Mesendoderm (in vitro differentiated cells): ENCODE measurements at regions not wholly inside any gene's neighbourhood (a gene's known extent, or its start where the extent isn't known, plus 50 kb on each side); places are given as distances from the start of the nearest gene placed in this dataset.

Experiments used
- DNase-seq: peaks from one replicate; pipeline ENCODE4 v3.0.0; 2013
- H2AK5ac ChIP-seq: 2 replicates; pipeline ENCODE4 v1.6.1; 2013; ENCODE audit warnings: low read length, inconsistent platforms
- H2BK120ac ChIP-seq: 2 replicates; pipeline ENCODE4 v1.6.1; 2013; ENCODE audit warnings: low read depth, mild to moderate bottlenecking, low read length, moderate library complexity, mixed read lengths
- H2BK15ac ChIP-seq: replicated peaks from 2 replicates; pipeline ENCODE4 v1.6.1; 2013; ENCODE audit warnings: low read depth, mild to moderate bottlenecking, moderate library complexity
- H2BK5ac ChIP-seq: 2 replicates; pipeline ENCODE4 v1.6.1; 2013; ENCODE audit warnings: low read length, inconsistent platforms
- H3K18ac ChIP-seq: 2 replicates; pipeline ENCODE4 v1.6.1; 2013; ENCODE audit warnings: mild to moderate bottlenecking, low read length, mixed read lengths
- H3K23ac ChIP-seq: one replicate; pipeline ENCODE4 v1.6.1; 2013; ENCODE audit warnings: low read length
- H3K27ac ChIP-seq: 2 replicates; pipeline ENCODE4 v1.5.1; 2013; ENCODE audit warnings: low read depth, mild to moderate bottlenecking, inconsistent platforms, low read length, moderate library complexity
- H3K27me3 ChIP-seq: 2 replicates; pipeline ENCODE4 v1.6.1; 2013; ENCODE audit warnings: low read length, control low read depth, mild to moderate bottlenecking, inconsistent platforms; ENCODE audit not compliant: insufficient read depth, poor library complexity
- H3K36me3 ChIP-seq: 2 replicates; pipeline ENCODE4 v1.6.1; 2013; ENCODE audit warnings: low read length, inconsistent platforms; ENCODE audit not compliant: control insufficient read depth, insufficient read depth
- H3K4ac ChIP-seq: one replicate; pipeline ENCODE4 v1.6.1; 2013; ENCODE audit warnings: low read depth, mild to moderate bottlenecking, low read length, moderate library complexity
- H3K4me1 ChIP-seq: 2 replicates; pipeline ENCODE4 v1.6.1; 2013; ENCODE audit warnings: low read depth, low read length, inconsistent platforms; ENCODE audit not compliant: control insufficient read depth
- H3K4me2 ChIP-seq: 2 replicates; pipeline ENCODE4 v1.6.1; 2013; ENCODE audit warnings: low read length
- H3K4me3 ChIP-seq: 2 replicates; pipeline ENCODE4 v1.5.1; 2013; ENCODE audit warnings: mild to moderate bottlenecking, low read length
- H3K56ac ChIP-seq: one replicate; pipeline ENCODE4 v1.6.1; 2013; ENCODE audit warnings: low read length
- H3K79me1 ChIP-seq: 2 replicates; pipeline ENCODE4 v1.6.1; 2013; ENCODE audit warnings: low read length, inconsistent platforms
- H3K79me2 ChIP-seq: 2 replicates; pipeline ENCODE4 v1.6.1; 2013; ENCODE audit warnings: mild to moderate bottlenecking, low read length; ENCODE audit not compliant: control insufficient read depth, insufficient read depth
- H3K9ac ChIP-seq: 2 replicates; pipeline ENCODE4 v1.6.1; 2013; ENCODE audit warnings: low read length, inconsistent platforms
- H4K5ac ChIP-seq: one replicate; pipeline ENCODE4 v1.6.1; 2013; ENCODE audit warnings: low read length
- H4K8ac ChIP-seq: one replicate; pipeline ENCODE4 v1.6.1; 2013; ENCODE audit warnings: low read depth, mild to moderate bottlenecking, control low read depth, low read length, moderate library complexity
- WGBS: extraction: QIAGEN DNeasy Blood & Tissue Kit; methylation state at CpG from one replicate; pipeline ENCODE4 v1.1.7; 2013; ENCODE audit warnings: low lambda C conversion rate, missing lambda C conversion rate; ENCODE audit not compliant: insufficient coverage; ENCODE audit errors: extremely low coverage; 5-methylcytosine and 5-hydroxymethylcytosine counted together

- no peak for DNase-seq
- Histone ChIP-seq H3K18ac (no peak overlapping the region), H3K79me2 (no peaks in the 10 kb centered on the region), H2BK5ac (no peak overlapping the region), H3K4me1 (no peaks in the 10 kb centered on the region), H3K9ac (no peak overlapping the region), H4K8ac (no peak overlapping the region), H3K4me2 (no peak overlapping the region), H3K79me1 (no peaks in the 10 kb centered on the region), H2AK5ac (no peak overlapping the region), H3K4ac (no peak overlapping the region), H3K36me3 (no peaks in the 10 kb centered on the region), H4K5ac (no peak overlapping the region), H3K56ac (no peak overlapping the region), H3K27me3 (no peaks in the 10 kb centered on the region), H2BK15ac (no peak overlapping the region), H3K23ac (no peak overlapping the region), H2BK120ac (no peak overlapping the region), H3K4me3 (no peak overlapping the region), H3K27ac (no peak overlapping the region)
- WGBS = no CpG with 5 or more reads among the region's 1 CpG
Measured at GRCh38 chr13:106297283-106297682, 238.2 kb downstream of the EFNB2 start.

- Histone ChIP-seq H3K27me3 (no peaks in the 10 kb centered on the region), H2BK15ac (no peak overlapping the region)
- no CpG with 5 or more reads among the region's 3 CpGs for WGBS
Measured at GRCh38 chr13:106296723-106297122, 238.7 kb downstream of the EFNB2 start.

GRCh38 chr13:106295971-106296370 lies 239.5 kb downstream of the EFNB2 start:
- no peak overlapping the region for H4K5ac ChIP-seq
- no peak overlapping the region for H3K4me3 ChIP-seq
- H3K18ac ChIP-seq = no peak overlapping the region
- no peak overlapping the region for H2BK15ac ChIP-seq
- H3K36me3 ChIP-seq = no peaks in the 10 kb centered on the region
- H3K27ac ChIP-seq = no peak overlapping the region
- H3K56ac ChIP-seq = no peak overlapping the region
- H3K27me3 ChIP-seq = no peaks in the 10 kb centered on the region
- H3K79me1 ChIP-seq = no peaks in the 10 kb centered on the region
- no peak overlapping the region for H4K8ac ChIP-seq
- no peak overlapping the region for H3K9ac ChIP-seq
- no peak overlapping the region for H2AK5ac ChIP-seq
- WGBS = no CpG with 5 or more reads among the region's 7 CpGs
- no peaks in the 10 kb centered on the region for H3K79me2 ChIP-seq
- no peak overlapping the region for H2BK120ac ChIP-seq
- no peak overlapping the region for H3K23ac ChIP-seq
- no peaks in the 10 kb centered on the region for H3K4me1 ChIP-seq
- H2BK5ac ChIP-seq = no peak overlapping the region
- no peak overlapping the region for H3K4ac ChIP-seq
- DNase-seq = no peak
- no peak overlapping the region for H3K4me2 ChIP-seq

More at GRCh38 chr13:106296723-106297122, 238.7 kb downstream of the EFNB2 start:
- no peak overlapping the region for H3K4ac ChIP-seq
- no peak overlapping the region for H4K8ac ChIP-seq
- no peaks in the 10 kb centered on the region for H3K36me3 ChIP-seq
- no peak for DNase-seq
- no peak overlapping the region for H3K4me2 ChIP-seq
- H3K4me1 ChIP-seq = no peaks in the 10 kb centered on the region
- H3K18ac ChIP-seq = no peak overlapping the region
- H3K79me2 ChIP-seq = no peaks in the 10 kb centered on the region
- H2BK120ac ChIP-seq = no peak overlapping the region
- H2AK5ac ChIP-seq = no peak overlapping the region
- no peaks in the 10 kb centered on the region for H3K79me1 ChIP-seq
- H3K27ac ChIP-seq = no peak overlapping the region
- H4K5ac ChIP-seq = no peak overlapping the region
- no peak overlapping the region for H3K23ac ChIP-seq
- H2BK5ac ChIP-seq = no peak overlapping the region
- H3K56ac ChIP-seq = no peak overlapping the region
- no peak overlapping the region for H3K9ac ChIP-seq
- no peak overlapping the region for H3K4me3 ChIP-seq

- no peak overlapping the region for H4K5ac ChIP-seq
- no peaks in the 10 kb centered on the region for H3K79me2 ChIP-seq
- no peak overlapping the region for H3K18ac ChIP-seq
- H2AK5ac ChIP-seq = no peak overlapping the region
- no peak overlapping the region for H3K27ac ChIP-seq
- no peak overlapping the region for H3K4me3 ChIP-seq
- WGBS = no CpG with 5 or more reads among the region's 1 CpG
- no peak overlapping the region for H2BK15ac ChIP-seq
- H3K4ac ChIP-seq = no peak overlapping the region
- H3K56ac ChIP-seq = no peak overlapping the region
- H2BK5ac ChIP-seq = no peak overlapping the region
- no peak overlapping the region for H3K9ac ChIP-seq
- no peak overlapping the region for H4K8ac ChIP-seq
- no peaks in the 10 kb centered on the region for H3K36me3 ChIP-seq
- no peaks in the 10 kb centered on the region for H3K79me1 ChIP-seq
- no peak overlapping the region for H3K4me2 ChIP-seq
- no peak for DNase-seq
- no peak overlapping the region for H2BK120ac ChIP-seq
- no peaks in the 10 kb centered on the region for H3K4me1 ChIP-seq
- no peak overlapping the region for H3K23ac ChIP-seq
- H3K27me3 ChIP-seq = no peaks in the 10 kb centered on the region
Measured at GRCh38 chr13:106291006-106291405, 244.5 kb downstream of the EFNB2 start.

GRCh38 chr13:106287351-106287750 lies 248.1 kb downstream of the EFNB2 start:
- Histone ChIP-seq H4K8ac (no peak overlapping the region), H3K27ac (no peak overlapping the region), H3K23ac (no peak overlapping the region), H2BK5ac (no peak overlapping the region), H3K56ac (no peak overlapping the region), H2AK5ac (no peak overlapping the region), H2BK120ac (no peak overlapping the region), H3K4me2 (no peak overlapping the region), H3K79me2 (no peaks in the 10 kb centered on the region), H2BK15ac (no peak overlapping the region), H3K36me3 (no peaks in the 10 kb centered on the region), H4K5ac (no peak overlapping the region), H3K4me3 (no peak overlapping the region), H3K79me1 (no peaks in the 10 kb centered on the region), H3K4me1 (no peaks in the 10 kb centered on the region), H3K9ac (no peak overlapping the region), H3K4ac (no peak overlapping the region), H3K18ac (no peak overlapping the region), H3K27me3 (no peaks in the 10 kb centered on the region)
- no peak for DNase-seq
- no CpG with 5 or more reads among the region's 6 CpGs for WGBS

GRCh38 chr13:106286811-106287210 lies 248.7 kb downstream of the EFNB2 start:
- no peak overlapping the region for H2BK5ac ChIP-seq
- no peak overlapping the region for H2AK5ac ChIP-seq
- no peak overlapping the region for H3K9ac ChIP-seq
- H3K27me3 ChIP-seq = no peaks in the 10 kb centered on the region
- WGBS = no CpG with 5 or more reads among the region's 3 CpGs
- H3K23ac ChIP-seq = no peak overlapping the region
- H3K4me3 ChIP-seq = no peak overlapping the region
- H3K56ac ChIP-seq = no peak overlapping the region
- H4K8ac ChIP-seq = no peak overlapping the region
- no peaks in the 10 kb centered on the region for H3K4me1 ChIP-seq
- H4K5ac ChIP-seq = no peak overlapping the region
- H3K79me2 ChIP-seq = no peaks in the 10 kb centered on the region
- H2BK120ac ChIP-seq = no peak overlapping the region
- DNase-seq = peak; percentile 34
- H3K4ac ChIP-seq = no peak overlapping the region
- H3K36me3 ChIP-seq = no peaks in the 10 kb centered on the region
- H3K4me2 ChIP-seq = no peak overlapping the region
- H3K18ac ChIP-seq = no peak overlapping the region
- no peak overlapping the region for H3K27ac ChIP-seq
- H2BK15ac ChIP-seq = no peak overlapping the region
- H3K79me1 ChIP-seq = no peaks in the 10 kb centered on the region
